ENCODE measurements at regions not wholly inside any gene's neighbourhood (a gene's known extent, or its start where the extent isn't known, plus 50 kb on each side); places are given as distances from the start of the nearest gene placed in this dataset.

GRCh38 chr14:34246206-34246605 lies 215.8 kb downstream of the SPTSSA start:
- DNase-seq (ENCODE audit: low read depth in 2 of 2) = no peak

DNA sequence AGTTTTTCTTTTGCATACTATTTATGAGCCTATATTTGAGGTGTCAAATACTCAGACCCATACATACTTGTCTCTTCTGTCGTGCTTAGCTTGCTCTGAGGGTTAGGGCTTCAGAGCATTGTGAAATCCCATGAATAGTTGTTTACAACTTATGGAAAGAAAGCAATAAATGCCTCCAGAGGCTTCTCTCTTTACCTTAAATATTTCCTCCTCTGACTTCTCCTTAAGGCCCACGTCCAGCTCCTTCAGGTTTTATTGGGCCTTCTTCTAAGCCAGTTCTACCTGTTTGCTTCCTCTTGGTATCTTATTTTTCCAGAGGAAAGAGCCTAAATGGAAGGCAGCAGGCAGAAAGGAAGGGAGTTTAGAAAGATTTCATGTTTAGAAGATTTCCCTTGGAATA lies 218.6 kb downstream of the SPTSSA start:
- DNase-seq (ENCODE audit: low read depth in 2 of 2) = no peak

DNA sequence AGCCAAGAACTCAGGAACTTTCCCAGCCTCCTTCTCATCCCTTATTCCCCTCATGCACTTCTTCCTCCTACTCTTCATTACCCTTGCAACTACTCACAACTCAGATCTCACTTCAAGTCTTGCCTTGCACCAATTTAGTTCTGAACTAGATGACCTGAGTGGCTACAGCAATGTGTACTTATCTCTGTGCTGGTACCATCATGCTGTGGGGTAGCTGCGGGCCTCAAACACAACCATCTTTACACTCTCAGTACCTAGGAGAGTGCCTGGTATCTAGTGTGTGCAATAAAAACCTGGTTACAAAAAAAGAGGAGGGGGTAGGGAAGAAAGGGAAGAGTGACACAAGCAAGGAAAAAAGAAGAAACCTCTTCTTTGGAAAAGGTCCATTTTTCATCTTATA lies 219.0 kb downstream of the SPTSSA start:
- no peak for DNase-seq (ENCODE audit: low read depth in 2 of 2)

GRCh38 chr14:34241185-34241711 lies 220.8 kb downstream of the SPTSSA start:
- DNase-seq (ENCODE audit: low read depth in 2 of 2) = no peak

GRCh38 chr14:34238610-34239009 lies 223.4 kb downstream of the SPTSSA start:
- DNase-seq (ENCODE audit: low read depth in 2 of 2) = no peak

- no peak for DNase-seq (ENCODE audit: low read depth in 2 of 2)
Measured at GRCh38 chr14:34237677-34238076, 224.4 kb downstream of the SPTSSA start.

- no peak for DNase-seq (ENCODE audit: low read depth in 2 of 2)
Measured at GRCh38 chr14:34237081-34237480, 225.0 kb downstream of the SPTSSA start.

- no peak for DNase-seq (ENCODE audit: low read depth in 2 of 2)
Measured at GRCh38 chr14:34235643-34236300, 226.3 kb downstream of the SPTSSA start.

DNA sequence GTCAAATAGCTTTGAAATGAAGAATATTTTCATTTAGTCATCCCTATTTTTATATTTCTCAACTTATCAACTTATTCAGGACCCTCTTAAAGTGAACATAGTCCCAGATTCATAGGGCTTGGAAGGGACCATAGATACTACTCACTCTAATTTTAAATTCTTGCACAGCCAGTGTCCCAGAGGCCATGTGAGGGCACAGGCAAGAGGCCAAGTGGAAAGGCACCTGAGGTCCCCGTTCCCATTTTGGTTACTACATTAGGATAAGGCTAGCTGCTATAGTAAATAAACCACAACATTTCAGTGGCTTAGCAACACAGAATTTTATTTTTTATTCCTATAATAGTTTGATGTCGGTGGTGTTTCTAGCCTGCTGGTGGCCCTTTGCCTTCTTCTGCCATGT lies 227.8 kb downstream of the SPTSSA start:
- DNase-seq (ENCODE audit: low read depth in 2 of 2) = no peak

DNA sequence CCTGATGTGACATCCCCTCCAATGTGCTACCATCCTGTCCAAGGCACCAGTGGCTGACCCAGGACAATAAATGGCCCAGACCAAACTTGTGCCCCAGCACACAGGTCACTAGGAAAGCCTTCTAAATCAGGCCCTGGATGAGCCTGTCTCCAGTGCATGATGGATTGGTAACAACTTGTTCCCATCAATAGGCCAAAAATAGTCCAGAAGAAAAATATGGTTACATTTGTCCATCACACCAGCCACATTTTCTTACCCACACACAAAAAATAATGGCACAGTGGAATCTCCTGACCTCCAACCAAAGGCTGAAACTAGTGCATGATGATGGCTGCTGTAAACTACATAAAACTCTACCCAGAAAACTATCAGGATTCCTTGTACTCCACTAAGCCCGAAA lies 228.4 kb downstream of the SPTSSA start:
- DNase-seq (ENCODE audit: low read depth in 2 of 2) = no peak

DNA sequence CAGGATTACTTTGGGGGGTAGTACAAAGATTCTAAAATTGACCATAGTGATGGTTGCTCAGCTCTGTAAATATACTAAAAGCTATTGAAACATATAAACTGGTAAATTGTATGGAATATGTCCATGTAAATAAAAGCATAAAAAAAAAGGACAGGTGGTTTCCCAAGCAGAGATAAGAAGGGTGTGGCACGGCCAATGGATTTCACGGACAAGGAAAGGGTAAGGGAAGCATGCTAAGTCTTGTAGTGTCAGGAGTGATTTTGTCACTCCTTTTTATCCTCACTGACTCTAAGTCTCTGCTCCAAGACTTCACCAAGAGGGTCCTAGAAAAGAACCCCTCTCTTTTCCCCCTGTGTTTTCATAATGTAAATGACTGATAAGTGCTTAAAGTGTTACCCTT lies 229.2 kb downstream of the SPTSSA start:
- no peak for DNase-seq (ENCODE audit: low read depth in 2 of 2)

GRCh38 chr14:34231626-34232025 lies 230.4 kb downstream of the SPTSSA start:
- DNase-seq (ENCODE audit: low read depth in 2 of 2) = no peak

DNA sequence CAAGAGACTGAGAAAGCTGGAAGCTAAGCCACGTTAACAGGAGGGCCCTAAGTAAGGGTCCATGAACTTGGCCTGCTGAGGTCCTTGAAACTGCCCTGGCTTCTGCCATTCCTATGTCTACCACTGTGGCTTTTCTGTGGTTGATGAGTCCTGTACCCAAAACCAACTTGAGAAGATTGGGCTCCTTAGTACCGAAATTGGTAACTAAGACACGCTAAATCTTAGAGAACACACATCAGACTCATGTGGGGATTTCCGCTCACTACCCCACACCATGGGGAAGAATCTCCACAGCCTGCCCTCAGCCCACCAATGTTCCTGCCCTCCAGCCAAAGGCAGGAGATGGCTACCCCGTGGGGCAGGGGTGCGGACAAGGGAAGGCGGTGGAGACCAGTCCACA lies 232.9 kb downstream of the SPTSSA start:
- no peak for DNase-seq (ENCODE audit: low read depth in 2 of 2)

DNA sequence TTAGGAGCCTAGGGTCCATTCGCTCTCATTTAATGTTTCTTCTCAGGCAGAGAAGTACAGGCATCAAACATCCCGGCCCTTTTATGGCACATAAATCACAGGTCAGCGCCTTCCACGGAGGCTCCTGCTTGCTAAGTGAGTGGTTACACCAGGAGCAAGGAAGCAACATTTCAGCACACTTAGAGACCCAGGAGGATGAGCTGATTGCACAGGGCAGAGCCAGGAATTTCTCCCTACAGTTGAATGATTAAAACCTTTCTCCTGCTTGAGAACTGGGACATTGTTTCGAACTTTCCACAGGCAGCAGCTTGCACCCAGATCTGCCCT lies 233.4 kb downstream of the SPTSSA start:
- DNase-seq (ENCODE audit: low read depth in 2 of 2) = no peak

- DNase-seq (ENCODE audit: low read depth in 2 of 2) = peak in 1 of 2 donors; percentile 31
Measured at GRCh38 chr14:34227834-34228649, 234.0 kb downstream of the SPTSSA start.

- no peak for DNase-seq (ENCODE audit: low read depth in 2 of 2)
Measured at GRCh38 chr14:34224221-34224620, 237.8 kb downstream of the SPTSSA start.

- DNase-seq (ENCODE audit: low read depth in 2 of 2) = no peak
Measured at GRCh38 chr14:34223373-34224148, 238.5 kb downstream of the SPTSSA start.

- DNase-seq (ENCODE audit: low read depth in 2 of 2) = no peak
Measured at GRCh38 chr14:34222867-34223266, 239.2 kb downstream of the SPTSSA start.

GRCh38 chr14:34222122-34222521 lies 239.9 kb downstream of the SPTSSA start:
- DNase-seq (ENCODE audit: low read depth in 2 of 2) = no peak

GRCh38 chr14:34220921-34221320 lies 241.1 kb downstream of the SPTSSA start:
- DNase-seq (ENCODE audit: low read depth in 2 of 2) = no peak

GRCh38 chr14:34220378-34220706 lies 241.7 kb downstream of the SPTSSA start:
- no peak for DNase-seq (ENCODE audit: low read depth in 2 of 2)

DNA sequence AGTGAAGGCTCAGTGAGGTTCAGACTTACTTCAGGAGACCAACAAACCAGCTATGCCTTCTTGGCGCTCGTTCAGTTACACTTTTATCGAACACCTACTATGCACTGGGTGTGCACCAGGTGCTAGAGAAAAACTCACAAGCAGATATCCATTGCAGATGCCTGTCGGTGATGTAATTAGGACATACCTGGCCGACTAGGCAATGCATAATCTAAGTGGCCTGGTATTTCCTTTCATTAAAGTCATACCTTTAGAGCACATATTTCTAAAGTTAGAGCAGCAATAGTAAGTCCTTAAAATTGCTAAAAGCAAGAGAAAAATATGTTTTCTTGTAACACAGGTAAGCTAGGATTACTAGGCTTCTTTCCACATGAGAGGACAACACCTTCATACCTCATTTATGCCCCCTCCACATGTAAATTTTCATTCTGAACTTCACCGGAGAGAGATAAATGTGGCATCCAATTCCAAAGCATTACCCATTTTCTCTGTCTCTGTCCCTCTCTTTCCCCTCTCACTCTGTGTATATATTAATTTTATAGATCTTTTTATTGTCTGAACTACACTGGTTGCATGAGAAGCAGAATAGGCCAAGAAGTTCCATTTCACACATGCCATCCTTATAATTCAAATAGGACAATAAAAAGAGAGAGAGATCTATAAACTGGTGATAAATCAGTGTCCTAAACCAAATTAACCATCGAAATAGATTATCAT lies 242.2 kb downstream of the SPTSSA start:
- DNase-seq (ENCODE audit: low read depth in 2 of 2) = no peak
